ENCODE measurements at regions not wholly inside any gene's neighbourhood (a gene's known extent, or its start where the extent isn't known, plus 50 kb on each side); places are given as distances from the start of the nearest gene placed in this dataset.

DNA sequence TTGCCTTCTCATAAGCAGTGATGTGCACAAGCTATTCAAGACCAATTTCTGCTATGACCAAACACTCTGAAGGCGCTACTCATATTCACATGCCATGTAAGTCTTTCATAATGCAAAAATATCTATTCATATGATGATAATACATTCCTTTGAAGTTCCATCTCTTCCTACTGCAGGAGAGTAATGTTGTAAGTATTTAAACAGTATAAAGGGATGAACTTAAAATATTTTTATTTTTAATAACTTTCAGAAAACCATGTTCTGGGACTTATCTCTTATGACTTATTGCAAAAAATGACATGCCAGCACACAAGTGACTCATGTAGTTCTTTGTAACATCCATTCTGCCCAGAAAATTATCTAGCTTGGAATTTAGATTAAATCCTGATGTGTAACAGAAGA, 376.4 kb downstream of the KCTD16 start:
- no peaks in the 10 kb centered on the region for H3K36me3 ChIP-seq
- no peaks in the 10 kb centered on the region for H3K27me3 ChIP-seq (ENCODE audit: low read depth)
- TF ChIP-seq, protein P1, sequence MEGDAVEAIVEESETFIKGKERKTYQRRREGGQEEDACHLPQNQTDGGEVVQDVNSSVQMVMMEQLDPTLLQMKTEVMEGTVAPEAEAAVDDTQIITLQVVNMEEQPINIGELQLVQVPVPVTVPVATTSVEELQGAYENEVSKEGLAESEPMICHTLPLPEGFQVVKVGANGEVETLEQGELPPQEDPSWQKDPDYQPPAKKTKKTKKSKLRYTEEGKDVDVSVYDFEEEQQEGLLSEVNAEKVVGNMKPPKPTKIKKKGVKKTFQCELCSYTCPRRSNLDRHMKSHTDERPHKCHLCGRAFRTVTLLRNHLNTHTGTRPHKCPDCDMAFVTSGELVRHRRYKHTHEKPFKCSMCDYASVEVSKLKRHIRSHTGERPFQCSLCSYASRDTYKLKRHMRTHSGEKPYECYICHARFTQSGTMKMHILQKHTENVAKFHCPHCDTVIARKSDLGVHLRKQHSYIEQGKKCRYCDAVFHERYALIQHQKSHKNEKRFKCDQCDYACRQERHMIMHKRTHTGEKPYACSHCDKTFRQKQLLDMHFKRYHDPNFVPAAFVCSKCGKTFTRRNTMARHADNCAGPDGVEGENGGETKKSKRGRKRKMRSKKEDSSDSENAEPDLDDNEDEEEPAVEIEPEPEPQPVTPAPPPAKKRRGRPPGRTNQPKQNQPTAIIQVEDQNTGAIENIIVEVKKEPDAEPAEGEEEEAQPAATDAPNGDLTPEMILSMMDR (IDR thresholded peaks at IDR 0.05; ENCODE audit: borderline replicate concordance), result no peak
- H3K27ac ChIP-seq (replicated peaks), result no peak overlapping the region
- no peak for DNase-seq
- no peaks in the 10 kb centered on the region for H3K4me1 ChIP-seq
- H3K9me3 ChIP-seq (replicated peaks), result no peaks in the 10 kb centered on the region
- intact Hi-C loops (cut with micrococcal nuclease), result no loop called here
- no peak overlapping the region for H3K4me3 ChIP-seq

DNA sequence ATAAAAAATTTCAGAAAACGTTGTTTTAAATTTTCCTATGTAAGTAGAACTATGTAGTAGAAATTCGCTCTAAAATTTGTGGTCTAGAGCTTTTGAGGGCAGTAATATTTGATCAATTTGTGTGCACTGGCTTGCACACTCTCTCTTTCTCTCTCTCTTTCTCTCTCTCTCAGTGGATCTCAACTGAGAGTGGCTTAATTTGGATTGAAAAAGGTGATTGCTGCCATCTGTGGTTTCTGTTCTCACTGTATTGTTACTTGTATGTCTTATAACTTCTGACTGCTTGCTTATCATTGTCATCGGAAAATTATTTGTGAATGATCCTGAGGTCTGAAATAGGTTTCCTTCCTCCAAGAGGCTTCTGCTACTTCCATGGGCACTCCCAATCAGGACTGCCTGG, 368.2 kb downstream of the KCTD16 start:
- H3K9me3 ChIP-seq (replicated peaks), result peaks cover 16% of the 10 kb centered on the region
- no peaks in the 10 kb centered on the region for H3K36me3 ChIP-seq
- H3K27me3 ChIP-seq (ENCODE audit: low read depth), result no peaks in the 10 kb centered on the region
- H3K4me1 ChIP-seq, result no peaks in the 10 kb centered on the region
- no peak for DNase-seq
- intact Hi-C loops (cut with micrococcal nuclease), result no loop called here
- no peak overlapping the region for H3K4me3 ChIP-seq
- no peak overlapping the region for H3K27ac ChIP-seq (replicated peaks)
- TF ChIP-seq, protein P1 (IDR thresholded peaks at IDR 0.05; ENCODE audit: borderline replicate concordance), result no peak
